ENCODE measurements at regions not wholly inside any gene's neighbourhood (a gene's known extent, or its start where the extent isn't known, plus 50 kb on each side); places are given as distances from the start of the nearest gene placed in this dataset.
"Not testable (repeated sequence)": the region's sequence is repeated elsewhere in the genome, so short reads cannot be mapped to it uniquely, and the experiment has no call there.

DNA sequence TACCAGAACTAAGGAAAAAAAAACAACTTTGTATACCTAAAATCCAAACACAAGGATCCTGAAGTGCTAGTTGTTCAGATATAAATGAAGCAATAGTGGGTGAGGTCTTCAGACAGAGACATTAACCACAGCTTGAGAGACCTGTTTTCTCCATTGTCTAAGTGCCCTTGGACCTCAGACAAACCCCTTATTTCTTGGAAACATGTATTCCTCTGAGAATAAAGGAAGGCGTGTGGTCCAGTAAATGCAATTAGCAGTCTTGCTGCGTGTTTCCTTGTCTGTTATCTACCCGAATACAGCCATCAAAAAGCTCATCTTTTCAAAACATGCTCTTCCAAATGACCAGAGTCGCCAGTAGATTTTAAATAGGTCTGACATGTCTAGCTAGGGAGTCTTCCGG is 291.1 kb upstream of the NFIA start:
- DNase-seq = no peak

DNA sequence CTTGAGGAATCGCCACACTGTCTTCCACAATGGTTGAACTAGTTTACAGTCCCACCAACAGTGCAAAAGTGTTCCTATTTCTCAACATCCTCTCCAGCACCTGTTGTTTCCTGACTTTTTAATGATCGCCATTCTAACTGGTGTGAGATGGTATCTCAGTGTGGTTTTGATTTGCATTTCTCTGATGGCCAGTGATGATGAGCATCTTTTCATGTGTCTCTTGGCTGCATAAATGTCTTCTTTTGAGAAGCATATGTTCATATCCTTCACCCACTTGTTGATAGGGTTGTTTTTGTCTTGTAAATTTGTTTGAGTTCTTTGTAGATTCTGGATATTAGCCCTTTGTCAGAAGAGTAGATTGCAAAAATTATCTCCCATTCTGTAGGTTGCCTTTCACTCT is 309.3 kb upstream of the NFIA start:
- not testable (repeated sequence) for DNase-seq

DNA sequence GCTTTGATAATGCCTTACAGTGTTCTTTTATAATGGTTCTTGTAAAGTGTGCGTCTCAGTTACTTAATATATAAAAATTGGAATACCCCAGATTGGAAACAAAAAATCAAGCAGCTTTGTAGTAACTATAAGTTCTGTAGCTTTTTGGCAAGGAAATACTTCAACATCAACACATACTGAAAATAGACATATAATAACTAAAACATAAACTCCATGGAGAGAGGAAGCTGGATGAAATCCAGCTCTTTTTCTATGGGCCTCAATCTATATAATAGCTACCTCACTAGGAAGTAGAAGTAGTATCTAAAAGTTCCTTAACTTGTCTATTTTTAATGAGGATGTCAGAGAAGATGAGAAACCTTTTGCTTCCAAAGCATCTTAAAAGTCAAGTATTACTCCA is 313.3 kb upstream of the NFIA start:
- DNase-seq = no peak

DNA sequence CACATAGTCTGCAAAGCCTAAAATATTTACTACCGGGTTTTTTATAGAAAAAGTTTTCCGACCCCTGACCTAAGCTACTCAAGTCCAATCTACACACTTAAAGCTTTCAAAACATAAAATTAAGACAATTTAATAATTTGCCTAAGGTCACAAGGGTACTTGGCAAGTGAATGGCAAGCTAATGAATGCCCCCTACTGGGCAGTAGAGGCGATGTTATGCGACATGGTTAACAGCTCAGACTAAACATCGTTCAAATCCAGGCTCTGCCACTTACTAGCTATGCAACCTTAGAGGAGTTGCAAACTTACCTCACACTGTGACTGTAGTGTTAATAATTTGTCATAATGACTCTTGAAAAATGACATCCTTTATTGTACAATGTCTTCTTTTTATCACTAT is 317.2 kb upstream of the NFIA start:
- DNase-seq = peak; percentile 49

DNA sequence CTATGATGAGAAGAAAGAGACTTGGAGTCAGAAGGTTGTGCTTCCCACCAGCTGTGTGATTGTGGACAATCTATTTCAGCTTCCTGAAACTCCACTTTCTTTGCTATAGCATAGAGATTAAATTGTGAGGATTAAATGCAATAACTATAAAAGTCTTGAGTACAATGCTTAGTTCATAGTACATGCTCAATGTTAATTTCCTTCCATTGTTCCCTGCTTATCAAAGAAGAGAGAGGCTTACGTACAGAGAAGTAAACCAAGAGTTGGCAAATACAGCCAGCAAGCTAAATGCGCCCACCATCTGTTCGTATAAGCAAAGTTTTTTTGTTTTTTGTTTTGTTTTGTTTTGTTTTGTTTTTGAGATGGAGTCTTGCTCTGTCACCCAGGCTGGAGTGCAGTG is 317.9 kb upstream of the NFIA start:
- DNase-seq = no peak

DNA sequence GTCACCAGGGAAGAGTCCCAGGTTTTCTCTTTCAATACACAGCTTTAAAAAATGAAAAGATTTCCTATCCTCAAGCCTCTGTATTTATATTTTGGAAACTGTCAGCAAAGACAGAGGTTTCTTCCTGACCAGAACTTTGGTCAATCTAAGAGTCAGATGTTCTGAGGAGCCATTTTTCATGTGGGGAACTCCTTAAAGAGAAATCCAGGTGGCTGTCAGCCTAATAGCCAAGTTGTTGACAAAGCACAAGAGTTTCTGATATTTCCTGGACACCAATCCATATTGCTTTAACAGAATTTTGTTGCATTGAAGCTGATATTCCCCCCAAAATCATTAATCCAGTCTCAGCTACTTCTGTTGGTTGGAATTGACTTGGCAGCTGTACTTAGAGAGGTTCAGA is 318.6 kb upstream of the NFIA start:
- no peak for DNase-seq

DNA sequence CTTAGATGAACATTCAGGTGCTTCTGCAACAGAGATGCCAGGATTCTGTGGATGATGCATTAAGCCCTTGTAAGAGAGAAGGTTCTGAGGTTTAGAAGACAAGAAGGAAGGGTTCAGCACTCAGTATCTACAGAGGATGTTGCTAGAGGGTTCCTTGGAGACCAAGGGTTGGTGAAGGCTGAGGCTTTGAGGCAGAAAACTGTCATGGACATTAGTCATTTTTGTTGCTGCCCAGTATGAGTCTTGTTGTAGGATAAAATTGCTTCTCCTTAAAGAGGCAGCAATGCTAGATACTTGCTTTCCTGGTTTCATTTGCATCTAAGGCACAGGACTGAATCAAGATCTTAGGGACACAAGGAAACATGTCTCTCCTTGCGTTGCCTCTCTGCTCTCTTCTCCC is 319.4 kb upstream of the NFIA start:
- DNase-seq = no peak

DNA sequence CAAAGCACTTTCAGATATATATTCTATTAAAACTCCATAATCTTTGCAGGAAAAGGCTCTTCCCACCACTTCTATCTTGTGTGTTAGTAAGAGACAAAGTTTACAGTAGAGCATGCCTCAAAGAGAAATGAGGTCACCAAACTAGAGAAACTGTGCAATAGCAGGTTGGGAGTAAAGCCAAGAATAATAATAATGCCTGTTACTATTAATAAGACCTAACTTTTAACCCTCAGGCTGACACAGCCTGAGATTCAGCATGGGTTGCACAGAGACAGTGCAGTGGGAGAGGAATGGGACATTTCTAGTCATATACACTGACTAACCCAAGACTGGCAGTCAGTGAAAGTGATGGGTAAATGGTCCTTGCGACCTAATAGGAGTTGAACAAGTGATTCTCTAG is 320.2 kb upstream of the NFIA start:
- DNase-seq = no peak

DNA sequence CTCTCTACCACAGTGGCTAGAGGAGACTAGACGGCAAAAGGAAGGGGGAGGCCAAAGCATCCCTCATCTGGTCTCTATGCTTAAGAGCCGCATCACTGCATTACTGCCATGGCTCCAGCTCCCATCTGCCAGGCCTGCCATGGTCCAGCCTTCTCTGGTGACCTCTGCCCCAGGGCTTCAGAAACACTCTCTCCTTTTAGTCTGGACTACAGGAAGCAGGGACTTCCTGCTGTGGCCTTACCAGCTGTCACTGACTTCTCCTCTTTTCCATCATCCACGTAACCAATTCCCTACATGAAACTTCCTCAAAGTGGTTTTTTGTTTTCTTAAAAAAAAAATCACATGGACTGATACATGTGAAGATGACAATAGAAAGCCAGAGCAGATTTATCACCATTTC is 323.1 kb upstream of the NFIA start:
- no peak for DNase-seq

DNA sequence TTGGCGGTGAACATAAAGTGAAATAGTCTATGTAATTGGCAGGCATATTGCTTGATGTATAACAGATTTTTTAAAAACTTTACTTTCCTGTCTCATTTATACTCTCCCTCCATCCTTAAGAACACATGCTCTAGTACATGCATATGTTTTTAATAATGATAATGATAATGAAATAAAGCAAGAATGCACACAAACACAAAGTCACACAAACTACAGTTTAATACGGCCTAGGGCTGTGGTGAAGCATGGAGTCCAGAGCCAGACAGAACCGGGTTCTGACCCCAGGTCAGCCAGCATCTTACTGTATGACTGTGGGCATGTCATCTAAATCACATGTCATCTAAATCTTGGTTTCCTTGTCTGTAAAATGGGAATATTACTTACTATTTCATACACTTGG is 324.9 kb upstream of the NFIA start:
- DNase-seq = no peak

DNA sequence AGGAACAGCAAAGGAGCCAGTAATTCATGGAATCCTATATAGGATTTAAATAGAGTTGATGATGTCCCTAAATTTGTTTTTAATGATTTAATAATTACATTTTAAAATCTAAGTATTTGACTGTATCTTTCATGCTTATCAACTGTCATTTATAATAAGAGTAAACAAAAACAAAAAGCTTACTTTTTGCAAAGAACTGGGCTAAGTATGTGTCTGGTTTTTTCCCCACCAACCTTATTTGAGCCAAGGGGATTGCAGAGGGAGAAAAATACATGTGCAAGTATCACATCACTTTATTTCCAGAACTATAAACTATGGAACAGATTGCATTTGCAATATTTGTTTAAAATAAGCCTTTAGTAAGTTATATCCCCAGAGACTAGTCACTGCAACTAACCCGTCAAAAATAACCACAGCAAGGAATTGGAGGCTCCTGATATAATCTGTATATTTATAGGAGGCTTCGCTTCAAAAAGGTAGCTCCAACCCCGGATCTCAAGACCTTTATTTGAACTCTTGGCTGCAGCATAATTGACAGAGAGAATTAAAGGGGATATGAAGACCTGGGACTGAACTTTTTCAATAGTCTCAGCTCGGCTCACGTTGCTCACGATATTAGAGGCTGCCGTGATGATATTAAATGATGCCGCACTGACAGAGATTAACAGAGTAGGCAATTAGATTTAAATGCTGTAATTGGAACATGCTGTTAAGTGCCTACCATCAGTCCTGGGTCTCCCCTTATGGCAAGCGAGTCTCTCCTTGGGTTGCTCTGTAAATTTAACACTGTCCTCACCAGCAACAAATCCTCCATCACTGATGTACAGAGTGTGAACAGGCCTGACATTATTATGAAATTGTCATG is 329.1 kb upstream of the NFIA start:
- DNase-seq = no peak

DNA sequence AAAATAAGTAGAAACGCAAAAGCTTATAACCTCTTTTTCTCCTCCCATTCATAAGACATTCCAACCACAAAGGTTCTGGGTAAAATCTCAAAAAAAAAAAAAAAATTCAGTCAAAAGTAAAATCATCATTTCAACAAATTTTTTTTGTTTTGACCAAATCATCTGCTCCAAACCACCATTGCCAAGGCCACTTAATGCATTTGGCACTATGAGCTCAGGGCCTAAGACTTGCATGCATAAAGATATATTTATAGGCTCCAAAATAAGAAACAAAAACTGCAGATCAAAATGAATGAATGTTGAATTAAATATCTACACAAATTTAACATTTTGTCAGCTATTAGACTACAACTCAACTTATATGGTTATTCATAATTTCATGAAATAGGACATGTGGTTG is 331.1 kb upstream of the NFIA start:
- no peak for DNase-seq

DNA sequence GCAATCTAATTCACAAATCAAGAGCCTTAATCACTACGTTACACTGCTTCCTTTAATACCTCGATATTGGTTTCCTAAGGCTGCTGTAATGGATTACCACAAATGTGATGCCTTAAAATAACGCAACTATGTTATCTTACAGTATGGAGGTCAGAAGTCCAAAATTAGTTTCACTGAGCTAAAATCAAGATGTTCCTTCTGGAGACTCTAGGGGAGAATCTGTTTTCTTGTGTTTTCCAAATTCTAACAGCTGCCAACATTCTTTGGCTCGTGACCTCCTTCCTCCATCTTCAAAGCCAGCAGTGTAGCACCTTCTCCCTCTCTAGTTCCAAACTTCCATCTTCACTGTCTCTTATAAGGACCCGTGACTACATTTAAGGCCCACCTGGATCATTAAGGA is 335.0 kb upstream of the NFIA start:
- no peak for DNase-seq

DNA sequence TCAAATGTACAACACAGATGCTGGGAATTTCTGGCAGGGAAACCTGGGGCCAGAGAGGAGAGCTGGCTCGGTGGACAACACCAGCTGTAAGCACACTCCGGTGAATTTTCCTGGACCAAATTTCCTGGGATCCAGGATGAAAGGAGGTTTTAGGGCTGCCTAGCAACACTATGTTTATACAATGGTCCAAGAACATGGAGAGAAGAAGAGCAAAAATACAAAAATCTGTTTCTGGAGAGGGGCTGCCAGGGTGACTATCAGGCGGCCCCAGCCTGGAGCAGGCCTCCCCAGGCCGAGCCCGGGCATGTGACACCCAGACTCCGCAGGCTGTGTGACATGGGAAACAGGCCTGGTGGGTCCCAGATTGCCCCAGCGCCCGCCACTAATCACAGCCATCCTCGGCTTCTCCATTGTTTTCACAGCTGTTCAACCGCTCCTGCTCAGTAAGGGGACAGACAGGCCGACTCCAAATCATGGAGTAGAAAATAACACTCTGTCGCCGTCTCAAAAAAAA is 336.0 kb upstream of the NFIA start:
- peak; percentile 41 for DNase-seq

DNA sequence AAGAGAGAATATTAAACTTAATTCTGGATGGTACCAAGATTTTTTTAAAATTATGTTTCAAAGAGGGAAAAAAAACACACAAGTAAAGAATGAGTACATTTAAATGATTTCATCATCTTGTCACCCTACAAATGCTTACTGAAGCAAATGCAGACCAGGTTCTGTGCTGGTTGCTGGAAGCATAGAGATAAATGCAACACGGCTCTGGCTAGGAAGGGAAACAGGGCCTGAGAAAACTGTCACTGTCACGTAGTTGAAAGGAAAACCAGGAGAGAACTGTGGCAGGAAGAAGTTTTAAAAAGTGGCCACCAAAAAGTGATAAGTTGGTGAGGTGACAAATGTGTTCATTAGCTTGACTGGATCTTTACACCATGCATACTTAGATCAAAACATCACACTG is 336.9 kb upstream of the NFIA start:
- no peak for DNase-seq

DNA sequence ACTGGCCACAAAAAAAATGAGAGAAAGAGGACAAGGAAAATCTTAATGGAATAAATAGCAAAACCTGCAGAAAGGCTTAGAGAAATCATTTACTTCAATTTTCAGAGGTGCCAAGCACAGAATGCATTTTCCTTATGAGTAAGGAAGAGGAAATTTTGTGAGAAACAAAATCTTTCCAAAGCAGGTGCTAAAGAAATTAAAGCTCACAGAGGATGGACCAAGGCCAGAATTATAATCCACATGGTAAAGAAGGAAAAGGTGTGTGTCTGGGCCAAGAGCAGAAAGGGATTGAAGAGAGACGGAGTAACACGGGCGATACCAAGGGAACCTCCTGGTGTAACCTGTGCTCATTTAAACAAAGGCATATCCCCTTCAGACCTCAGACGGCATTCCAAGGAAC is 340.0 kb upstream of the NFIA start:
- DNase-seq = no peak

DNA sequence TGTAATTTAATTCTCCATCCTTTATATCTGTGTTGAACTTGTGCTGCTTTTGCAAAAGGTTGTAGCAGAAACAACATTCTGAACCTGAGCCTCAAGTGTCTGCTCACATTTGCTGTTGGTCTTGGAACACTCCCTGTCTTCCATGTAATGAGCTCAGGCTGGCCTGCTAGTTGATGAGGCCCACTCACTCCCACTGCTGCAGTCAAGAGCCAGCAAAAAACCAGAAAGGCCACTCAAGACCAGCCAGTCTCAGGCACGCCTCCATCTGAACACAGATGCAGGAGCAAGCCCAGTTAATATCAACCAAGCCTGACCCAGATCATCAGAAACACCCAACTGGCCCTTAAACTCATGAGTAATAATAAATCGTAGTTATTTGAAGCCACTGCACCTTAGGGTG is 342.2 kb upstream of the NFIA start:
- no peak for DNase-seq

DNA sequence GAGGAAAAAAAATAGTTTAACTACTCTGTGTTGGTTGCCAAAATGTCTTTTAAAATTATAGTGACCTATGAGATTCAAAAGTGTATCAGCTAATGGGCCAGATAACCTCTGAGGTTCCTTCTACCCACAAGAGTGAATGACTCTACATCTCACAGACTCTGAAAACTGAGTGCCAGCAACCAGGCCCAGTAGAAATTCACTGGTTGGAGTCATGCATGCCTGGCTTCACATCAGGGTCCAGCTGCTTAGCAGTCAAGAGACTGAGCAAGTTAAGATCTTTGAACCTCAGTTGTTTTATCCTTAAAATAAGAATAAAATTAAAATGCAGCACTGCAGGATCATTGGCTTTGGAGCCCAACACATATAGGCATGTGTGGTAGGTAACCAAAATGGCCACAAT is 342.6 kb upstream of the NFIA start:
- DNase-seq = no peak

DNA sequence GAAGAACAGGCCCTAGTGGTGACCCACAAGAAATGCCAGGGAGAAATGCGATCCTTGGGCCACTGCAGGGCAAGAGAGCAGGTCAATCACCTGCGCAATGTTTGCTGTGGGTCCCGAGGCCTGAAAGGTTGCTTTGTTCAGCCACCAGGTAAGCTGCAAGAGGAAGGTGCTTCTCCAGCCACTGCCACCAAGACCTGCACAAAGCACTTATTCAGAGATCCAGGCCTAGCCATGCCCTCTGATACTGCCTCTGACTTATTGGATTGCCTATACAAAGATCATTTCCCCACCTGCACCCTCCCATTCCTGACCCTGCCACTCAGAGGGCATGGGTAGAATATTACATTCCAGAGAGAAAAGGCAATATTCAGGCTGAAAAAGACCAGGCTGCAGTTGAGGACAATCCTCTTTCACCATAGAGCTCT is 349.4 kb upstream of the NFIA start:
- DNase-seq = no peak

DNA sequence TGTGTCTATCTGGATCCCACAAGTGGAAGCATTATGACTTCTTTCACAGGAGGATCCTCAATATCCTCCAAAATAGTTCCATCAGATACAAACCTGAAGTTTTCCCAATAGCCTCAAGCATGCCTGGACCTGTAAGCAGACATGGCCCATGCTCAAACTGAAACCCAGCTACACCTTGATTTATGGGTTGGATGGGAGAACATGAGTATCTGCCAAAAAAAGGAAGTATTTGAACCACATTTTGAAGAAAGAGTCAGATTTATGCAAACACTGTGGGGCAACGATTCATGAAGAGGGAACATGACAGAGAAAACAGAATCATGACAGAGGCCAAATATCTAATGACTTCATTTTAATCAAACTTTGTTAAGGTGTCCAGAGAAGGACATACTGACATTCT is 351.0 kb upstream of the NFIA start:
- DNase-seq = no peak

DNA sequence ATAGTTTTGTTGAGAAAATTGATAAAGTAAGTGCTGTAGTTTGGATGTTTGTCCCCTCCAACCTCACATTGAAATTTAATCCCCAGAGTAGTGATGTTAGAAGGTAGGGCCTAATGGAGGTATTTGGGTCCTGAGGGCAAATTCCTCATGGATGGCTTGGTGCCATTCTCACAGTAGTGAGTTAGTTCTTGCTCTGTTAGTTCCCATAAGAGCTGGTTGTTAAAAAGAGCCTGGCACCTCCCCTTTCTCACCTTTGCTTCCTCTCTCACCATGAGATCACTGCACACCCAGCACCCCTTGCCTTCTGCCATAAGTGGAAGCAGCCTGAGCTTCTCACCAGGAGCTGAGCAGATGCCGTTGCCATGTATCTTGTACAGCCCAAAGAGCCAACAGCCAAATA is 354.8 kb upstream of the NFIA start:
- DNase-seq = no peak

DNA sequence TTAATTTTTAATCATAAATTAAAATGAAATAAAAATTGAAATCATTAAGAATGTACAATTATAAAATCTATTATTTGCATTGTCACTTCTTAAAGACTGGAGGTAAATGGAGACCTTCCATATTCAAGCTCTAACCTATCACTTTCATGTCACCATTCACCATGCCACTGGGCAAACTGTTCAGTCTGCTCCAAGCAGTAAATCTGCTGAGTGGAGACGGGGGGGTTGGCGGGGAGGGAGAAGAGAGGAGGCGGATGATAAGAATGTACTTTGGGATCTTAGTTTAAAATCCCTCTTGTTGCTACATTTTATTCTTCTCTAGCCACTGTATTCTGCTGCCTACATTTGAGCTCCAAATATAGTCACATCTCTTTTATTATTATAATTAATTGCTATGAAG is 365.9 kb upstream of the NFIA start:
- no peak for DNase-seq

DNA sequence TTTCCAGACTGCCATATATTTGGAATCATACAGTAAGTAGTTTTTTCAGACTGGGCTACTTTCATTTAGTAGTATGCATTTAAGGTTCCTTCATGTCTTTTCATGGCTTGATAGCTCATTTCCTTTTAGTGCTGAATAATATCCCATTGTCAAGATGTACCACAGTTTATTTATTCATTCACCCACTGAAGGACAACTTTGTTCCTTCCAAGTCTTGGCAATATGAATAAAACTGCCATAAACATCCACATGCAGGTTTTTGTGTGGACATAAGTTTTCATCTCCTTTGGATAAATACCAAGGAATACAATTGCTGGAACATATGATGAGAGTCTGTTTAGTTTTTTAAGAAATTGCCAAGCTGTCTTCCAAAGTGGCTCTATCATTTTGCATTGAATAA is 366.4 kb upstream of the NFIA start:
- no peak for DNase-seq

DNA sequence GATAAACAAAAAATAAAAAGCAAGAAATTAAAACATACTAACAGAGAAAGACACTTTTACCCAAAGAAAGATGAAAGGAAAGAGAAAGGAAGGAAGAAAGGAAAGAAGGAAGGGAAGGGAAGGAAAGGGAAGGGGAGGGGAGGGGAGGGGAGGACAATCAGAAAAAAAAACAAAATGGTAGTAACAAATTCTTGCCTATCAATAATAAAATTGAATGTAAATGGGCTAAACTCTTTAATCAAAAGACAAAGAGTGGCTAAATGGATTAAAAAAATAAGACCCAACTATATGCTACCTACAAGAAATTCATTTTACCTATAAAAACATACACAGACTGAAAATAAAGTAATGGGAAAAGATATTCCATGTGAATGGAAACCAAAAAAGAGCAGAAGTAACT is 372.9 kb upstream of the NFIA start:
- no peak for DNase-seq

DNA sequence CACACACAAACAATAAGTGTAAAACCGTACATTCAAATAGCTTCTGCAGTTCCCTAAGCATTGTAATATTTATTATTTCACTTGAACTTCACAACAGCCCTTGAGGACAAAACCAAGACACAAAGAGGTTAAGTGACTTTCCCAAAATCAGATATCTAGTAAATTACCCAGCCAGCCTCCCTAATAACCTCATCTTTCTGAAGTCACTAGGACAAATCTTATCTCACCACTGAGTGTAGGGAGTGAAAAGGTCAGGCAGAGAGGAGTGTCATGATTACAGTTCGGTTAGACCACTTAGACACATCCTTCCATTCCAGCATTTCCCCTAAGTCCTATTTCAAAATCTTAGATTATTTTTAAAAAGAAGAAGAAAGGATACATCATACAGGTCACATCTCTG is 377.3 kb upstream of the NFIA start:
- DNase-seq = no peak

Measured in NCI-H446 treated with DMSO at 0.1 percent for 48 hours (cell line).